ENCODE measurements at regions not wholly inside any gene's neighbourhood (a gene's known extent, or its start where the extent isn't known, plus 50 kb on each side); places are given as distances from the start of the nearest gene placed in this dataset.

GRCh38 chr20:22698259-22698842 is 114.0 kb upstream of the FOXA2 start:
- TF ChIP-seq POLR2AphosphoS5 (IDR thresholded peaks at IDR 0.05; ENCODE audit: low read depth, low read length) = no peak
- no peak for TF ChIP-seq POLR2A (IDR thresholded peaks at IDR 0.05; ENCODE audit: low read depth, low read length)
- no peak for TF ChIP-seq POU2F2 (IDR thresholded peaks at IDR 0.05; ENCODE audit: low read depth, low read length)
- TF ChIP-seq SPI1 (IDR thresholded peaks at IDR 0.05; ENCODE audit: low read depth, low read length) = no peak
- TF ChIP-seq TAF1 (IDR thresholded peaks at IDR 0.05; ENCODE audit: low read depth, low read length) = no peak
- no peak for TF ChIP-seq PAX5 (IDR thresholded peaks at IDR 0.05; ENCODE audit: insufficient read depth, low read length, severe bottlenecking)
